Peyer's patch (tissue), 4 donors: ENCODE measurements at regions not wholly inside any gene's neighbourhood (a gene's known extent, or its start where the extent isn't known, plus 50 kb on each side); places are given as distances from the start of the nearest gene placed in this dataset.
"Not testable (repeated sequence)": the region's sequence is repeated elsewhere in the genome, so short reads cannot be mapped to it uniquely, and the experiment has no call there.

Source experiments
- DNase-seq, 3 donors: peaks; one replicate each; pipeline ENCODE4 v3.0.0-alpha.2; 2017 to 2019
- H3K27ac ChIP-seq, 4 donors: fragments of 200-600 bp; sonication (generic); one replicate each; pipeline ENCODE4 v1.5.1; 2016 to 2019
- H3K27me3 ChIP-seq, 2 donors: fragments of 200-600 bp; sonication (generic); one replicate each; pipeline ENCODE4 v1.5.1; 2019
- H3K36me3 ChIP-seq, 3 donors: fragments of 200-600 bp; sonication (generic); one replicate each; pipeline ENCODE4 v1.5.1; 2016 to 2019
- H3K4me1 ChIP-seq, 4 donors: fragments of 200-600 bp; sonication (generic); one replicate each; pipeline ENCODE4 v1.5.1; 2016 to 2019
- H3K4me3 ChIP-seq, 4 donors: fragments of 200-600 bp; sonication (generic); 1 replicate in 3 of 4; 2 replicates in 1 of 4; pipeline ENCODE4 v1.5.1; 2016 to 2019; ENCODE audit warnings: mild to moderate bottlenecking in 1 of 4
- H3K9me3 ChIP-seq, 4 donors: fragments of 200-600 bp; sonication (generic); one replicate each; pipeline ENCODE4 v1.5.1; 2016 to 2019; ENCODE audit warnings: mild to moderate bottlenecking in 1 of 4
- POLR2A ChIP-seq, 2 donors: fragments of 450-650 bp; IDR thresholded peaks; one replicate each; pipeline ENCODE4 v1.5.1; 2017; ENCODE audit warnings: antibody characterized with exemption in 2 of 2, mild to moderate bottlenecking in 2 of 2, moderate library complexity in 2 of 2
- TF ChIP-seq, protein P1 (sequence below), 6 experiments: fragments of 450-650 bp in 4 of 6; fragments of 200-600 bp in 2 of 6; sonication (generic) in 1 of 6; IDR thresholded peaks; one replicate each; pipeline ENCODE4 v1.5.1; 2017 to 2019; ENCODE audit warnings: antibody characterized with exemption in 6 of 6, mild to moderate bottlenecking in 3 of 6, moderate library complexity in 1 of 6

DNA sequence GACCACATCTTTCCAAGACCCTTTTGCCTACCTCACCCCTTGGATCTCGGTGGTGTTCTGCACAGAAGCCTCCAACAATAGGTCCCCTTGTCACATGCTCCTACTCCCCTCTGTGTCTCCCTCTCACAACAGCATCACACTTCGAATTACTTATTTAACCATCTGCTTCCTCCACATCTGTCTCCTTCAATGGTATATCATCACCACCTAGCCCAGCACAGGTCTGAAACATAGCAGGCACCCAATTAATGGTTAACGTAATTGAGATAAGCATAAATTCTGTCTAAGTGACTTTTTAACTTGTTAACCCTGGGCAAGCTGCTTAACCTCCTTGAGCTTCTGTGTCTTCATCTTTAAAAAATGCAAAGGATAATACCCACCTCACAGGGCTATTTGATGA, 100.3 kb upstream of the BARHL2 start:
- Histone ChIP-seq H3K36me3 (no peaks in the 10 kb centered on the region), H3K4me3 (no peak overlapping the region), H3K27me3 (no peaks in the 10 kb centered on the region), H3K9me3 (no peaks in the 10 kb centered on the region), H3K4me1 (no peaks in the 10 kb centered on the region), H3K27ac (no peak overlapping the region)
- TF ChIP-seq, protein P1, sequence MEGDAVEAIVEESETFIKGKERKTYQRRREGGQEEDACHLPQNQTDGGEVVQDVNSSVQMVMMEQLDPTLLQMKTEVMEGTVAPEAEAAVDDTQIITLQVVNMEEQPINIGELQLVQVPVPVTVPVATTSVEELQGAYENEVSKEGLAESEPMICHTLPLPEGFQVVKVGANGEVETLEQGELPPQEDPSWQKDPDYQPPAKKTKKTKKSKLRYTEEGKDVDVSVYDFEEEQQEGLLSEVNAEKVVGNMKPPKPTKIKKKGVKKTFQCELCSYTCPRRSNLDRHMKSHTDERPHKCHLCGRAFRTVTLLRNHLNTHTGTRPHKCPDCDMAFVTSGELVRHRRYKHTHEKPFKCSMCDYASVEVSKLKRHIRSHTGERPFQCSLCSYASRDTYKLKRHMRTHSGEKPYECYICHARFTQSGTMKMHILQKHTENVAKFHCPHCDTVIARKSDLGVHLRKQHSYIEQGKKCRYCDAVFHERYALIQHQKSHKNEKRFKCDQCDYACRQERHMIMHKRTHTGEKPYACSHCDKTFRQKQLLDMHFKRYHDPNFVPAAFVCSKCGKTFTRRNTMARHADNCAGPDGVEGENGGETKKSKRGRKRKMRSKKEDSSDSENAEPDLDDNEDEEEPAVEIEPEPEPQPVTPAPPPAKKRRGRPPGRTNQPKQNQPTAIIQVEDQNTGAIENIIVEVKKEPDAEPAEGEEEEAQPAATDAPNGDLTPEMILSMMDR (IDR thresholded peaks at IDR 0.05), result no peak
- TF ChIP-seq POLR2A (IDR thresholded peaks at IDR 0.05), result no peak
- no peak for DNase-seq

DNA sequence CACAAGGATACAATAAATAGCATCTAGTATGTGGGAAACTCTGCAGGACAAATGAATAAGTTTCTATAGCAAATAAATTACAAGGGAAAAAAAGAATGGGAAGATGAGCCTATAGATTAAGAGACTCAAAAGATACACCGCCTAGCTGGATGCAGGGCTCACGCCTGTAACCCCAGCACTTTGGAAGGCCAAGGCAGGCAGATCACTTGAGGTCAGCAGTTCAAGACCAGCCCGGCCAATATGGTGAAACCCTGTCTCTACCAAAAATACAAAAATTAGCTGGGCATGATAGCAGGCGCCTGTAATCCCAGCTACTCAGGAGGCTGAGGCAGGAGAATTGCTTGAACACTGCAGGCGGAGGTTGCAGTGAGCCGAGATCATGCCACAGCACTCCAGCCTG, 95.1 kb upstream of the BARHL2 start:
- not testable (repeated sequence) for H3K9me3 ChIP-seq, H3K36me3 ChIP-seq, H3K27me3 ChIP-seq, H3K4me1 ChIP-seq, DNase-seq, H3K27ac ChIP-seq, H3K4me3 ChIP-seq

- not testable (repeated sequence) for H3K4me3 ChIP-seq, H3K4me1 ChIP-seq, H3K27ac ChIP-seq, H3K9me3 ChIP-seq, DNase-seq, H3K27me3 ChIP-seq, H3K36me3 ChIP-seq
These were observed 94.4 kb upstream of the BARHL2 start for GRCh38 chr1:90811444-90811950.

DNA sequence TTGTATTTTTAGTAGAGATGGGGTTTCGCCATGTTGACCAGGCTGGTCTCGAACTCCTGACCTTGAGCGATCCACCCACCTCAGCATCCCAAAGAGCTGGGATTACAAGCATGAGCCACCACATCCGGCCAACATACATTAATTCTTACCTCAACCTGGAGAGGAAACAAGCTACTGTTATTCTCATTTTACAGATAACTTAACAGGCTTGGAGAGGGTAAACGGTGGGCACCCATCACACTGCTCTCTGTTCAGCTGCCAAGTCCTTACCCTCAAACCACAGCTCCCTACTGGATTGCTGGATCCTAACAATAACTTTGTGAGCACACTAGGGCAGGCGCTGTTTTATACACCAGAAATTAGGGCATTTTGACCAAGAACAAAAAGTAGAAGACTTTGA, 93.6 kb upstream of the BARHL2 start:
- Histone ChIP-seq H3K36me3 (no peaks in the 10 kb centered on the region), H3K9me3 (no peaks in the 10 kb centered on the region), H3K4me3 (no peak overlapping the region), H3K27ac (no peak overlapping the region), H3K27me3 (no peaks in the 10 kb centered on the region), H3K4me1 (no peaks in the 10 kb centered on the region)
- DNase-seq, result no peak
- no peak for TF ChIP-seq POLR2A (IDR thresholded peaks at IDR 0.05)
- TF ChIP-seq, protein P1 (IDR thresholded peaks at IDR 0.05), result no peak

GRCh38 chr1:90809996-90810395, 92.9 kb upstream of the BARHL2 start:
- Histone ChIP-seq H3K27me3 (no peaks in the 10 kb centered on the region), H3K4me1 (no peaks in the 10 kb centered on the region), H3K4me3 (no peak overlapping the region), H3K27ac (no peak overlapping the region), H3K36me3 (no peaks in the 10 kb centered on the region), H3K9me3 (no peaks in the 10 kb centered on the region)
- no peak for TF ChIP-seq POLR2A (IDR thresholded peaks at IDR 0.05)
- TF ChIP-seq, protein P1 (IDR thresholded peaks at IDR 0.05), result no peak
- DNase-seq, result no peak

- TF ChIP-seq POLR2A (IDR thresholded peaks at IDR 0.05), result no peak
- TF ChIP-seq, protein P1 (IDR thresholded peaks at IDR 0.05), result no peak
These were observed 92.0 kb upstream of the BARHL2 start for GRCh38 chr1:90809093-90809492.

GRCh38 chr1:90807329-90807728, 90.2 kb upstream of the BARHL2 start:
- no peak overlapping the region for H3K27ac ChIP-seq
- no peaks in the 10 kb centered on the region for H3K4me1 ChIP-seq
- H3K9me3 ChIP-seq, result no peaks in the 10 kb centered on the region
- DNase-seq, result no peak
- H3K36me3 ChIP-seq, result no peaks in the 10 kb centered on the region
- H3K4me3 ChIP-seq, result no peak overlapping the region
- TF ChIP-seq, protein P1 (IDR thresholded peaks at IDR 0.05), result no peak
- no peak for TF ChIP-seq POLR2A (IDR thresholded peaks at IDR 0.05)
- H3K27me3 ChIP-seq, result no peaks in the 10 kb centered on the region

More at GRCh38 chr1:90809093-90809492, 92.0 kb upstream of the BARHL2 start:
- H3K4me3 ChIP-seq, result no peak overlapping the region
- no peaks in the 10 kb centered on the region for H3K27me3 ChIP-seq
- H3K27ac ChIP-seq, result no peak overlapping the region
- no peaks in the 10 kb centered on the region for H3K9me3 ChIP-seq
- no peaks in the 10 kb centered on the region for H3K36me3 ChIP-seq
- H3K4me1 ChIP-seq, result no peaks in the 10 kb centered on the region
- DNase-seq, result no peak
